ENCODE measurements at regions not wholly inside any gene's neighbourhood (a gene's known extent, or its start where the extent isn't known, plus 50 kb on each side); places are given as distances from the start of the nearest gene placed in this dataset.

DNA sequence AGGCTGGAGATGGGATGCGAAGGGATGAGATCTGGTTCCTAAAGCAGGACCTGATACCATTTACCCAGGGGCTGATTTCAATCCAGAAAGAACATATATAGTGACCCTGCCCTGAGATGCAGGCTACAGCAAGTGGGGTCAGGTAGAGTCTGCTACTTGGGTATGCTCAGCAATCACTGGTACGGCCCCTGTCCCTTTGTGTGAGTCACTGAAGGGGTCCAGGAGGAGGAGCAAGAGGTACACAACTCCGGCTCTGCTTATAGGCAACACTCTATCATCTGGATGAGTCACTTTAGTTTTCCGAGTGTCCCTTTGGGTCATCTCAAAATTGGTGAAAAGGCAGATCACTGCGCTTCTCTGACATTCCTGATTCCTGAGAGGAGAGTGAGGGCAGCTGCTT is 79.6 kb upstream of the SORCS1 start:
- TF ChIP-seq, protein P1, sequence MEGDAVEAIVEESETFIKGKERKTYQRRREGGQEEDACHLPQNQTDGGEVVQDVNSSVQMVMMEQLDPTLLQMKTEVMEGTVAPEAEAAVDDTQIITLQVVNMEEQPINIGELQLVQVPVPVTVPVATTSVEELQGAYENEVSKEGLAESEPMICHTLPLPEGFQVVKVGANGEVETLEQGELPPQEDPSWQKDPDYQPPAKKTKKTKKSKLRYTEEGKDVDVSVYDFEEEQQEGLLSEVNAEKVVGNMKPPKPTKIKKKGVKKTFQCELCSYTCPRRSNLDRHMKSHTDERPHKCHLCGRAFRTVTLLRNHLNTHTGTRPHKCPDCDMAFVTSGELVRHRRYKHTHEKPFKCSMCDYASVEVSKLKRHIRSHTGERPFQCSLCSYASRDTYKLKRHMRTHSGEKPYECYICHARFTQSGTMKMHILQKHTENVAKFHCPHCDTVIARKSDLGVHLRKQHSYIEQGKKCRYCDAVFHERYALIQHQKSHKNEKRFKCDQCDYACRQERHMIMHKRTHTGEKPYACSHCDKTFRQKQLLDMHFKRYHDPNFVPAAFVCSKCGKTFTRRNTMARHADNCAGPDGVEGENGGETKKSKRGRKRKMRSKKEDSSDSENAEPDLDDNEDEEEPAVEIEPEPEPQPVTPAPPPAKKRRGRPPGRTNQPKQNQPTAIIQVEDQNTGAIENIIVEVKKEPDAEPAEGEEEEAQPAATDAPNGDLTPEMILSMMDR (IDR thresholded peaks at IDR 0.05): no peak
- no peak for TF ChIP-seq POLR2A (IDR thresholded peaks at IDR 0.05; ENCODE audit: low read length)
- TF ChIP-seq CHD2 (IDR thresholded peaks at IDR 0.05; ENCODE audit: low read length, partially characterized antibody): no peak
- no peak for TF ChIP-seq RAD21 (conservative IDR thresholded peaks at IDR 0.05 in 1 of 2, IDR thresholded peaks at IDR 0.05 in 1 of 2)
- TF ChIP-seq RCOR1 (IDR thresholded peaks at IDR 0.05; ENCODE audit: low read depth, low read length): no peak
- no peak for TF ChIP-seq SMC3 (IDR thresholded peaks at IDR 0.05)
- no peak for TF ChIP-seq HDAC2 (IDR thresholded peaks at IDR 0.05)
- TF ChIP-seq, protein P2, sequence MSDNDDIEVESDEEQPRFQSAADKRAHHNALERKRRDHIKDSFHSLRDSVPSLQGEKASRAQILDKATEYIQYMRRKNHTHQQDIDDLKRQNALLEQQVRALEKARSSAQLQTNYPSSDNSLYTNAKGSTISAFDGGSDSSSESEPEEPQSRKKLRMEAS (IDR thresholded peaks at IDR 0.05): no peak
- no peak for TF ChIP-seq PHF8 (IDR thresholded peaks at IDR 0.05; ENCODE audit: borderline replicate concordance, low read depth)
- no peak for TF ChIP-seq JUN (IDR thresholded peaks at IDR 0.05)
- TF ChIP-seq ZSCAN20 (CRISPR knock-in tag; IDR thresholded peaks at IDR 0.05): no peak
